ENCODE measurements at regions not wholly inside any gene's neighbourhood (a gene's known extent, or its start where the extent isn't known, plus 50 kb on each side); places are given as distances from the start of the nearest gene placed in this dataset.
"Not testable (repeated sequence)": the region's sequence is repeated elsewhere in the genome, so short reads cannot be mapped to it uniquely, and the experiment has no call there.

DNA sequence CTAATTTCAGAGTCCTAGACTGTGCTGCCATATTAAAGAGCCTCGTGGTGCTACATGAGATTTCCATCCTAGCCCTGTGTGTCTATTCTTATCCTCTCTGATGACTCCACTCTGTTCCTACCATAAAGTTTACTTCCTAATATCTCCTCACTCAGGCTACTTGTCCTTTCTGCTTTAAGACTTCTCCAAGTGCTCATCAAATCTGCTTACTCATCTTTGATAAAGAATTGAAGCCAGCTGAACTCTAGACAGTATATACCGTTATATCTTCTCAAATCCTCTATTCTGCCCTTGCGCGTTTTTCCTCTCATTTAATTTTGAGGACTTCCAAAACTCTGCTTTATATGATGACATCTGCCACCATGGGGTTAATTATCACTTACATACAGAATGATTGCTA is 539.5 kb downstream of the HAPSTR1 start:
- TF ChIP-seq, protein P1, sequence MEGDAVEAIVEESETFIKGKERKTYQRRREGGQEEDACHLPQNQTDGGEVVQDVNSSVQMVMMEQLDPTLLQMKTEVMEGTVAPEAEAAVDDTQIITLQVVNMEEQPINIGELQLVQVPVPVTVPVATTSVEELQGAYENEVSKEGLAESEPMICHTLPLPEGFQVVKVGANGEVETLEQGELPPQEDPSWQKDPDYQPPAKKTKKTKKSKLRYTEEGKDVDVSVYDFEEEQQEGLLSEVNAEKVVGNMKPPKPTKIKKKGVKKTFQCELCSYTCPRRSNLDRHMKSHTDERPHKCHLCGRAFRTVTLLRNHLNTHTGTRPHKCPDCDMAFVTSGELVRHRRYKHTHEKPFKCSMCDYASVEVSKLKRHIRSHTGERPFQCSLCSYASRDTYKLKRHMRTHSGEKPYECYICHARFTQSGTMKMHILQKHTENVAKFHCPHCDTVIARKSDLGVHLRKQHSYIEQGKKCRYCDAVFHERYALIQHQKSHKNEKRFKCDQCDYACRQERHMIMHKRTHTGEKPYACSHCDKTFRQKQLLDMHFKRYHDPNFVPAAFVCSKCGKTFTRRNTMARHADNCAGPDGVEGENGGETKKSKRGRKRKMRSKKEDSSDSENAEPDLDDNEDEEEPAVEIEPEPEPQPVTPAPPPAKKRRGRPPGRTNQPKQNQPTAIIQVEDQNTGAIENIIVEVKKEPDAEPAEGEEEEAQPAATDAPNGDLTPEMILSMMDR (IDR thresholded peaks at IDR 0.05): no peak
- no peak overlapping the region for H3K4me3 ChIP-seq
- no peaks in the 10 kb centered on the region for H3K4me1 ChIP-seq
- DNase-seq (ENCODE audit: low spot score): no peak
- no peaks in the 10 kb centered on the region for H3K27me3 ChIP-seq
- H3K36me3 ChIP-seq: no peaks in the 10 kb centered on the region
- no peak overlapping the region for H3K27ac ChIP-seq
- H3K9me3 ChIP-seq: no peaks in the 10 kb centered on the region

DNA sequence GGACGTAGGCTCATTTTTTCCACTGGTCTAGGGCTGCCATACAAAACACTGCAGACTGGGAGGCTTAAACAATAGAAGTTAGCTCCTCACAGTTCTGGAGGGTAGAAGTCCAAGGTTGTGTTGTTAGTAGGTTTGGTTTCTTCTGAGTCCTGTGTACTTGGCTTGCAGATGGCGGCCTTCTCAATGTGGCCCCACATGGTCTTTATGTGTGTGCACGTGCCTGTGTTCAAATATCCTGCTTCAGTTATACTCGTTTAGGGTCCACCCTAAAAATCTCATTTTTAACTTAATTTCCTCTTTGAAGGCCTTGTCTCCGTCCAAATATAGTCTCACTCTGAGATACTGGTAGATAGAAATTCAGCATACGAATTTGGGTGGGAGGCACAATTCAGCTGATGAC is 542.4 kb downstream of the HAPSTR1 start:
- Histone ChIP-seq H3K27me3 (no peaks in the 10 kb centered on the region), H3K36me3 (no peaks in the 10 kb centered on the region), H3K9me3 (no peaks in the 10 kb centered on the region), H3K4me3 (no peak overlapping the region), H3K4me1 (no peaks in the 10 kb centered on the region), H3K27ac (no peak overlapping the region)
- TF ChIP-seq, protein P1 (IDR thresholded peaks at IDR 0.05): no peak
- DNase-seq (ENCODE audit: low spot score): no peak

DNA sequence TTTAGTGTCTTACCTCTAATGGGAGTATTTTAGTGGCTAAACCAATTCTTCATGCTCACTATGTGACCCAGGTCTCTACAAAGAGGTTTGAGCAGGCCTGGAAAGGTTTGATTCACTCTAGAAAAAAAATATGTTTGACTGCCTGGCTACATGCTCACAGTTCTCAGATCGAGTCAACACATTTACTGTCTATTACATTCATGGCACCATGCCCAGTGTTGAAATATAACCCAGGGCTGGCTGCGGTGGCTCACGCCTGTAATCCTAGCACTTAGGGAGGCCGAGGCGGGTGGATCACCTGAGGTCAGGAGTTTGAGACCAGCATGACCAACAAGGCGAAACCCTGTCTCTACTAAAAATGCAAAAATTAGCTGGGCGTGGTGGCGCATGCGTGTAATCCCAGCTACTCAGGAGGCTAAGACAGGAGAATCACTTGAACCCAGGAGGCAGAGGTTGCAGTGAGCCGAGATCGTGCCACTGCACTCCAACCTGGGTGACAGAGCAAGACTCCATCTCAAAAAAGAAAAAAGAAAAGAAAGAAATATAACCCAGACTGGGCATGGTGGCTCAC is 543.8 kb downstream of the HAPSTR1 start:
- H3K4me1 ChIP-seq; DNase-seq (ENCODE audit: low spot score); H3K27me3 ChIP-seq; H3K4me3 ChIP-seq; H3K9me3 ChIP-seq; H3K27ac ChIP-seq; H3K36me3 ChIP-seq: not testable (repeated sequence)

DNA sequence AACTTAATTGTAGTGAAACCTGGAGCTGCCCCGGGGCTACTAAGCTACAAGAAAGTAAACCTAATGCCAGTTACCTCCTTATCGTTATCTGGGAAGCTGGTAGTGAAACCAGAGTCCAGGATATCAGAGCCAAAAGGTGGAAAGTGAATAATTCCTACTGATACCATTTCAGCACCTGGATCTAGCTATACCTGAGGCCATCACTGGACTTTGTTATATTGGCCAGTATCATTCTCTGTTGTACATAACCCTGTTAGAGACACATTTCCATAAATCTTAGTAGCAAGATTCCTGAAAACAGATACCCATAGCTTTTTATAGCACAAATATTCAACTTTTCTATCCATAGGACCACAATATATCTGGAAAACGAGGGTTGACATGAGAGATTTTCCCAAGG is 538.0 kb downstream of the GRIN2A start:
- Histone ChIP-seq H3K27me3 (no peaks in the 10 kb centered on the region), H3K9me3 (no peaks in the 10 kb centered on the region), H3K4me1 (peaks cover 0 to 7% of the 10 kb centered on the region in 2 donors), H3K36me3 (no peaks in the 10 kb centered on the region), H3K27ac (no peak overlapping the region), H3K4me3 (no peak overlapping the region)
- DNase-seq (ENCODE audit: low spot score): no peak
- TF ChIP-seq, protein P1 (IDR thresholded peaks at IDR 0.05): no peak

DNA sequence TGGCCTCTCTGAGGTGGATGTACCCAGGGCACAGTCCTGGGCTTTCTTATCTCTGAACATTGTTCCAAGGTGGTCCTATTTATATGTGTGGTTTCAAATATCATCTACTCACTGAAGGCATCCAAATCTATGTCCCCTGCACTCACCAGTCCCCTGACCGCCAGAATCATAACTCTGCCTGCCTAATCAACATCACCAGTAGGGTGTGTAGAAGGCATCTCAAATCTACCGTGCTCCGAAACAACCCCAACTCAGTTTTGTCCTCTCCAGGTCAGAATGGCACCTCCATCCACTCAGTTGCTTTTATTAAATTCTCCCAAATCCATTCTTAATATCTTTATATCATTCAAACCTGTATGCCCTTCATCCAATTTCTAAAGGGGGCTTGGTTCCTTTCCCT is 536.3 kb downstream of the GRIN2A start:
- TF ChIP-seq, protein P1 (IDR thresholded peaks at IDR 0.05): peak in 1 of 2 donors; percentile 12
- Histone ChIP-seq H3K27me3 (no peaks in the 10 kb centered on the region), H3K4me3 (no peak overlapping the region), H3K4me1 (peaks cover 0 to 7% of the 10 kb centered on the region in 2 donors), H3K9me3 (no peaks in the 10 kb centered on the region), H3K27ac (no peak overlapping the region), H3K36me3 (no peaks in the 10 kb centered on the region)
- no peak for DNase-seq (ENCODE audit: low spot score)

DNA sequence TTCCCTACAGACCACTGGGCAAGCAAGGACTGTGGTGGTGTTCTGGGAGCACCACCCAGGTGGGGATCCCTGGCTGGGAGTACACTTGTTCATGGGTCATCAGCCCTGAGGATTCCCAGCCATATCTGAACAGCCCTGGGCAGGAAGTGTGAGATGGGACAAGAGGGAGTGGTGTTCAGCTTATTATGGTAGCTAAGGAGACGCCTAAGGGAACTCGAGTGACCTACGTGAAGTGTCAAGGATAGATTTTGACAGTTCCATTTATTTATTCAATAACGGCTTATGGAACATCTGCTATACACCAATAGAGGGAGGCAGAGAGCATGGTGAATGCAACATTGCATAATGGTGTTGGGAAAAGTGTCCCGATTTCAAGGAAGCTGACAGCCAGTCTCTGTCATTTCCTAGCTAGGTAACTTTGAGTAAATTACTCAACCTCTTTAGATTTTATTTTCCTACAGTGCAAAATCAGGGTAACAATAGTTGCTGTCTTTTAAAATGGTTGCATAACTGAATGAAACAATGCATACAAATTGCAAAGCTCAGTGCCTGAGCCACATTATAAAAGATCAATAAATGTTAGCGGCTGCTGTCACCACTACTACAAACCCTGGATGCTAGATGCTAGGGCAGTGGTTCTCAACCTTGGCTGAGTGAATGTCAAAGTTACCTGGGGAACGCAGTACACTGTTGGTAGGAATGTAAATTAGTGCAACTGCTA is 534.1 kb downstream of the GRIN2A start:
- H3K4me3 ChIP-seq: no peak overlapping the region
- TF ChIP-seq, protein P1 (IDR thresholded peaks at IDR 0.05): peak; percentile 50 to 84
- H3K9me3 ChIP-seq: no peaks in the 10 kb centered on the region
- no peak overlapping the region for H3K27ac ChIP-seq
- peaks cover 0 to 7% of the 10 kb centered on the region in 2 donors for H3K4me1 ChIP-seq
- DNase-seq (ENCODE audit: low spot score): no peak
- no peaks in the 10 kb centered on the region for H3K36me3 ChIP-seq
- H3K27me3 ChIP-seq: no peaks in the 10 kb centered on the region

All from right atrium auricular region (tissue), 2 donors.